GM19351 (cell line): ENCODE measurements at regions not wholly inside any gene's neighbourhood (a gene's known extent, or its start where the extent isn't known, plus 50 kb on each side); places are given as distances from the start of the nearest gene placed in this dataset.

ENCODE experiments used
- ATAC-seq: cut with Tn5 transposase; IDR thresholded peaks from one replicate; pipeline ENCODE4 v1.9.1; 2021; ENCODE audit warnings: mild to moderate bottlenecking, moderate library complexity; ENCODE audit not compliant: unreplicated experiment

- no peak for ATAC-seq
Observed at GRCh38 chr4:24071612-24072372, 181.9 kb upstream of the PPARGC1A start.

- no peak for ATAC-seq
Observed at GRCh38 chr4:24070117-24070516, 180.3 kb upstream of the PPARGC1A start.

GRCh38 chr4:24067367-24068193 is 177.7 kb upstream of the PPARGC1A start:
- ATAC-seq, result no peak

- ATAC-seq, result no peak
Observed at GRCh38 chr4:24065974-24066373, 176.1 kb upstream of the PPARGC1A start.

GRCh38 chr4:24063731-24064130 is 173.9 kb upstream of the PPARGC1A start:
- ATAC-seq, result no peak

GRCh38 chr4:24060932-24061331 is 171.1 kb upstream of the PPARGC1A start:
- ATAC-seq, result no peak

GRCh38 chr4:24059839-24060238 is 170.0 kb upstream of the PPARGC1A start:
- ATAC-seq, result no peak

- ATAC-seq, result no peak
Observed at GRCh38 chr4:24057915-24058559, 168.2 kb upstream of the PPARGC1A start.

- no peak for ATAC-seq
Observed at GRCh38 chr4:24056289-24056688, 166.4 kb upstream of the PPARGC1A start.

GRCh38 chr4:24055623-24056022 is 165.8 kb upstream of the PPARGC1A start:
- ATAC-seq, result no peak

GRCh38 chr4:24054910-24055309 is 165.1 kb upstream of the PPARGC1A start:
- ATAC-seq, result no peak

GRCh38 chr4:24053934-24054333 is 164.1 kb upstream of the PPARGC1A start:
- no peak for ATAC-seq

GRCh38 chr4:24044610-24045589 is 155.1 kb upstream of the PPARGC1A start:
- no peak for ATAC-seq

- ATAC-seq, result no peak
Observed at GRCh38 chr4:24042094-24042493, 152.2 kb upstream of the PPARGC1A start.

GRCh38 chr4:24040811-24041210 is 151.0 kb upstream of the PPARGC1A start:
- ATAC-seq, result no peak

- ATAC-seq, result no peak
Observed at GRCh38 chr4:24033626-24034025, 143.8 kb upstream of the PPARGC1A start.

GRCh38 chr4:24032371-24032989 is 142.6 kb upstream of the PPARGC1A start:
- no peak for ATAC-seq

GRCh38 chr4:24026596-24026995 is 136.7 kb upstream of the PPARGC1A start:
- no peak for ATAC-seq

GRCh38 chr4:24024605-24025004 is 134.8 kb upstream of the PPARGC1A start:
- no peak for ATAC-seq

- no peak for ATAC-seq
Observed at GRCh38 chr4:24024157-24024556, 134.3 kb upstream of the PPARGC1A start.
